ENCODE measurements at regions not wholly inside any gene's neighbourhood (a gene's known extent, or its start where the extent isn't known, plus 50 kb on each side); places are given as distances from the start of the nearest gene placed in this dataset.

DNA sequence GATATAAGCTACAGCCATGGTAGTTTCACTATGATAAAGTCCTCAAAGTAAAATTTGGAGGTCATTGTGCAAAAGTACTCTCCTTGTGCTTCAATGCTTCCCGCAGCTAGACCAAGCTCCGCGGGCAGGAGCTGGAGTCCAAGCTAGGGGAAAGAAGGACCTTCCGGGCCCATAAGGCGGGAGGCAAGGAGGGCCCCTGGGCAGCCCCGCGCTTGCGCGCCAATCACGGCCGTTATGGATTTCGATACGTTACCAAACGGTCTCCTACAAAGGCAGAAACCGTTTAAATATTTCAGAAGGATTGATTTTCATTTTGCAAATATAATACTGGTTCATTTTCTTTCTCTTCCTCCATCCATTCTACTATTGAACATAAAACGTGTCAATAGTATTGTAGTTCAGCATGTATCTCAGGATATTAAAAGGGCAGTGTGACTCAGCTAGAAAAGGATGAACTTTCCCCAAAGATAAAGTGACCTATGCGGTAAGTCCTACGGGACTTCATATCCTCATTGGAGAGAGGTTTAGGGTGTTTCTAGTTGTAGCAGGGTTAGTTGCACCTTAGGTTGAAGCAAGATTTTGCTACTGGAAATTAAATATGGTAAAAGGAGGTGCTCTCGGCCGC, 128.0 kb downstream of the KIF20B start:
- no peak for DNase-seq

GRCh38 chr10:89829887-89830269, 128.5 kb downstream of the KIF20B start:
- DNase-seq, result no peak

GRCh38 chr10:89830624-89831023, 129.2 kb downstream of the KIF20B start:
- no peak for DNase-seq

DNA sequence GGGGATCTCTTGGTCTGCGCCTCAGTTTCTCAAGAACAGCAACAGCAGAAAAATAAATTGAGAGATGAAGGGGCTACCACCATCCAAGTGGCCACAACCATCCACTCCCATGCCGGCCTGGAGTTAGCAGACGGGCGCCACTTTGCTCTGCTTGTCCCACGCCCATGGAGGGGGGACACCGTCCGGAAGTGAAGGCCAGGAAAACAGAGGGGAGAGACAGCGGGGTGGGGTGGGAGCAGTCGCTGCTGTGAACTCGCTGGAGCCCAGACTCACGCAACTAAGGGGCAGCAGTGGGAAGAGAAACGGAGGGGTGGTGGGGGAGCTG, 135.4 kb downstream of the KIF20B start:
- DNase-seq, result no peak

DNA sequence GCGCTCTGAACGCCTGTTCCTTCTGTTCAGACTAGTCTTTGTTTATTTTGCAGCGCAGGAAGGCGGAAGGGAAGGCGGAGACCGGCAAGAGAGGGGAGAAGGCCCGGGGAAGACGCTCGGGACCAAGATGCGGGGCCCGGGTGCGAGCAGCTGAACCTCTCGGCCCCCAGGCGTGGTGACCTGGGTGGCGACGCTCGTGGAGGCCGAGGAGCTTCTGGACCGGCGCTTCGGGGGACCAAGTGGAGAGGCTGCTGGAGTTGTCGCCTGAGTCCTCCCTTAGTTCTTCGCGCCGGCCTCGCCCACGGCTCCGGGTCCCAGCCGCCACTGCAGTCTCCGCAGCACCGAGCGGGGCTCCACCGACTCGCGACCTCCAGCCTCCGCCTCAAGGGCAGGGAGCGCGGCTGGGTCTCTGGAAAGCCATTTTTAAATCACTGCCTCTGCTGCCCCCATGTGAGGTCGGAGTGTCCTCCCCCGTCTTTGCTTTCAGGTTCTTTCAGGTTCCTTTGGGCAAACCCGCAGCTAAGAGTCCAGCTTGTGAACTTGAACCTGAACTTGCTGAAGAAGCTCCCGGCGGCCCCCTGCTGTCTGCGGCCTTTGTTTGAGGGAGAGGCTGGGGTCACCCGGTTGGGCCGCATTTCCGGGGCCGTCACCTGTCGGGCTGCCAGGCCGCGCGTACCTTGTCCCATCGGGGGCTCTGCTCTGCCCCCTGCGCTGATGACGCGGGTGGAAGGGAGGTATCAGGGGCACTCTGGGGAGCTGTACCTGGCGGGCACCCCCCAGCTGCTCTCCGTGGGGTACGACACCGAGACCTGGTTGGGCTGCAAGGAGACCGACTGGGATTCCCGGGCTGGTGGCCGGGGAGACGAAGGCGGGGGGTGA, 136.0 kb downstream of the KIF20B start:
- DNase-seq, result peak; percentile 9

DNA sequence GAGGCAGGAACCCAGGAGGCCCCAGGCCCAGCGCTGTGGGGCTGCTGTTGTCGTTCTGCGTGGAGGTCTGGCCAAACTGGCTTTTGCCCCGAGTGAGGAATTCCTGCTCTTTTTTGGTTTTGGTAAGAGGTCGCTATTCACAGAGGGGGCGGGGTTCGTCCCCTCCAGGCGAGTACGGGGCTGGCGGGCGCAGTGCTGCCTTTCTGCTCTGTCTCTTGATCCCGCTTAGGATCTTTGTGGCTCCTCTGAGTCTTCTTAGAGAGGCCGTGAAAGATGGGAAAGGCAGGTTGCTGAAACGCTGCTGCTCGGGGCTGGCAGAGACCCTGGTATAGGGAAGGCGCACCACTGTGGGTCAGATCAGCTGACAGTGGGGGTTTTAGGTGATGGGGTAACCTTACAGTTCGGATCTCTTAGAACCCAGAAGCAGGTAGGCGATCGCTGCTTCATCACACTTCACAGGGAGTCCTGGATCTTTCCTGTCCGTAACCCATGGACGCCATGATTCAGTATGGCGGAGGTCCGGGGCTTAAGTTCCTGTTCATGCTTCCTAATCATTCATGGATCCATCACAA, 136.7 kb downstream of the KIF20B start:
- no peak for DNase-seq

DNA sequence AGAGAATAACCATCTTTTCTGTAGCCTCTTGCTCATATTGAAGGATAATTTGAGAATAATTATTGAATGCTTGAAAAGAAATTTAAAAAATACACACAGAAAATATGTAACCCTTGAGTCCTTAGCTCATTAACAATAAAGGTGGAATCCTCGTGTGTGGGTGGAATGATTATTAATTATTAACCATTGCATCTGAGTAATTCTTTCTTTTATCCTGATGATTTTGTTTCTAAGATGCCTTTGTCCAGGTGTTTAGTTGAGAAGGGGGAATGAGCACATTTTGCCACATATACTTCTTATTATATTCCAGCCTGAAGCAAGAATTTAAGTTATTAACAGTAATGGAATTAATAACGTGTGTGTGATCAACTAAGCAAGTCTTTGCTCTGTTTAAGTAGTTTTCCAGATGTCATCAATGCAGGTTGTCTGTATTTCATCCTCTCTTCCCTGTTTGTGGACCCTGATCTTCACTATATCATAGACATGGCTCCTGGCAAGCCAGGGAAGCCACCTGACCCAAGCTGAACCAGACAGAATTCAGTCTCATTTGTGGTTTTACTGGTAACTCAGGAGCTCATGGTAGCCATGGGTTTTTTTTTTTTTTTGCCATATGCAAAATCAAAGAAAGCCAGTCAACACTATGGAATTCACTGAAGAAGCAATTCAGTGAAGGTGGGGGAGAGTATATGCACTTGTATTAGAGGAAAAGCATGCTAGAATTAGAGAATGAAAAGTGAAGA, 144.3 kb downstream of the KIF20B start:
- DNase-seq, result no peak

DNA sequence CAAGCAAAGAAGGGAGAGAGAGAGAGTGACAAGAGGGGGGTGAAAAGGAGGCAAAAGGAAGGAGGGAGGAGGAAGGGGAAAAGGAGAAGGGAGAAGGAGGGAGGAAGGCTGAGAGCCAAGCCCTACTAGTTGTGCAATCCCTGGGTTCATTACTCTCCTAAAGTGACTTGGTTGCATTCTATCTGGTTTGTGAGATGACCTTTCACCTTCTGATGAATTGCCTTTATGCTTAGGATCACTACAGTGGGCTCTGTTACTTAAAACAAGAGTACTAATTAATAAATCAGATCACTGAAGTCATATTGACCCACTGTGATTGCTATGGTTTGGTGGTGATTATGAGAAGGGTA, 144.9 kb downstream of the KIF20B start:
- no peak for DNase-seq

- no peak for DNase-seq
Observed at GRCh38 chr10:89846786-89847185, 145.4 kb downstream of the KIF20B start.

DNA sequence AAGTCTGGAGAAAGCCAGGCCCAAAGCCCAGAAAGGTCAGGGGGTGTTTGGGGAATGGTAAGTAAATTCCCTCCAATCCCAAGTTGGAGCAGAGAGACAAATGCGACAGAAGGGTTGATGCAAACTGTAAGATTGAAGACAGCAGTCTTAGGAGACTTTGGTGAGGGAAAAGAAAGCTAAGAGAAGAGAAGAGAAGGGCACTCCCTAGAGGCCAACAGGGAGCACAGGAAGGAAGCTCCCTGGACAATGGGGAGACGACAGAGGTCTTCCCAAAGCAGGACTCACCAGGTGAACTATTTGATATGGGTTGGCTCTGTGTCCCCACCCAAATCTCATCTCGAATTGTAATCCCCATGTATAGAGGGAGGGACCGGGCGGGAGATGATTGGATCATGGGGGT, 151.5 kb downstream of the KIF20B start:
- DNase-seq, result no peak

GRCh38 chr10:89853781-89854191, 152.4 kb downstream of the KIF20B start:
- DNase-seq, result no peak

- no peak for DNase-seq
Observed at GRCh38 chr10:89857431-89858042, 156.1 kb downstream of the KIF20B start.

- no peak for DNase-seq
Observed at GRCh38 chr10:89861199-89861573, 159.8 kb downstream of the KIF20B start.

GRCh38 chr10:89861584-89862301, 160.4 kb downstream of the KIF20B start:
- DNase-seq, result no peak

DNA sequence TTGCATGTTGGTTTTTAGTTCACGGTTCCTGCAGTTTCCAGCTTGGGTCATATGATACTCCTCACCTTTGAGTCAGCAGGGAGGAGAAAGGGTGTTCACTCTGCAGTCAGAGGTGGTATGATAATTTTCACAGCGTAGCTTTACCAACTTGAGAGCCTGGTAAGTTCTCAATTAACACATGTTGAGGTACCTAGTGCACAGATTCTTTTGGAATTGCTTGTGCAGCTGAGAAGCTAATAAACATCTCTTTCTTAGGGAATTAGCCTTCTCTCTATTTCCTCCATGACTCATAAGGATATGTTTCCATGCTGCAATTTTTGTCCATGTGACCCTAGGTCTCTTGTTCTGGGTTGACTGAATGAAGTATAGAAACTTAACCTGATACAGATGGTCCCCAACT, 166.6 kb downstream of the KIF20B start:
- DNase-seq, result no peak

GRCh38 chr10:89869180-89869579, 167.8 kb downstream of the KIF20B start:
- no peak for DNase-seq

DNA sequence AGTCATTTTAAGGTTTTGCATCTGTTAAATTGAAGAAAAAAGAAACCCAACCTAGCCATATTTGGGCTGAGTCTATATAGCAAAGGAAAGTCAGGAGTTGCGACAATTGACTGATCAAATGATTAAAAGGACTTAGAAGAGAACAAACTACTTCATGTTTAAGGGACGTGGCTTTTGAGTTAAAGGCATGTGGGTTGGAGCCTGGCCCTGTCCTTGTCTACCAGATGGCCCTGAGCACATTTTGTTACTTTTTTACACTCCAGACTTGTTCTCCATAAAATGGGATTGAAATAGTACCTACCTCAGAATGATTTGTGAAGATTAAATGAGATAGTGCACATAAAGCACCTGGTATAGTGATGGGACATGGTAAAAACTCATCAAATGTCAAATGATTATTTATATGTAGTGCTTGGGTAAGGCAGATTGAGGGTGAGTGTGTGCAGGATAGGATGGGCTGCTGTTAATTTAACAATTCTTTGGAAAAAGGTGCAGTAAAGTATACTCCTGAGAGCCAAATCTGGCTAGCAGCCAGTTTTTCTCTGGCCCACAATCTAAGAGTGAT, 168.3 kb downstream of the KIF20B start:
- DNase-seq, result no peak

DNA sequence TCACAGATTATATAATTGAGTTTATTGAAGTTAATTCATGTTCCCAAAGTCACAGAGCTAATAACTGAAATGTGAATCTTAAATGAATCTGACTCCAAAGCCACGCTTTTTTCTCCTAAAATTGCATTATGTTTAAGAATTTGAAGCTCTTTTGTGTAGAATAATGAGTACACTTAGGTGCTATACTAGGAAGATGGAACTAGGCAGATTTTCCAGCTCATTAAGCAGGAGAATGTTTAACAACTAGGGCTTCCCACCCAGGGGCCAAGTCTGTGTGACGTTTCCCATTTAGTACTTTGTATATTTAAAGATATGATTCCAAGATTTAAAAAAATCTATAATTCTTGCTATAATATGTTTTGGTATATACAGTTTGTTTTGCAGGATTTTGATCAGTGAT, 169.5 kb downstream of the KIF20B start:
- no peak for DNase-seq

DNA sequence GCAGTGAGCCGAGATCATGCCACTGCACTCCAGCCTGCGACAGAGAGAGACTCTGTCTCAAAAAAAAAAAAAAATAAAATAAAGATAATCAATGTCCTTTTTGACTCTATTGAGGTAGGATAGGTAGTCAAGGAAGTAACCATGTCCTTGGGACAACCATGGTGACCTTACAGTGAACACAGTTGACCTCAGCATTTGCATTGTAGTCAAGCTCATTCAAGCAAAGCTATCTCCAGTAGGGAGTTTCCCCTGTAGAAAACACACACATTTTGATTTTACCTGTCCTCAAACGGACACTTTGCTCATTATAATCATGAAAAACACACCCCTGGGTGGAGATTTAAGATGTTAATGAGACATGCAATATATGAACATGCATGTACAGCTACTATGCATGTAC, 171.7 kb downstream of the KIF20B start:
- no peak for DNase-seq

GRCh38 chr10:89875557-89875956, 174.2 kb downstream of the KIF20B start:
- DNase-seq, result no peak

GRCh38 chr10:89879121-89879520, 177.7 kb downstream of the KIF20B start:
- no peak for DNase-seq

- no peak for DNase-seq
Observed at GRCh38 chr10:89887406-89887805, 186.0 kb downstream of the KIF20B start.
